Tibial nerve (tissue), 4 donors: ENCODE measurements at regions not wholly inside any gene's neighbourhood (a gene's known extent, or its start where the extent isn't known, plus 50 kb on each side); places are given as distances from the start of the nearest gene placed in this dataset.

Experiments
- DNase-seq, 2 donors: peaks; one replicate each; pipeline ENCODE4 v3.0.0-alpha.2; 2019; ENCODE audit warnings: low spot score in 2 of 2
- H3K27ac ChIP-seq, 4 donors: fragments of 200-600 bp; sonication (generic) in 3 of 4; one replicate each; pipeline ENCODE4 v1.5.1; 2017 to 2019; ENCODE audit warnings: mild to moderate bottlenecking in 1 of 4
- H3K27me3 ChIP-seq, 2 donors: fragments of 200-600 bp; sonication (generic) in 1 of 2; one replicate each; pipeline versions ENCODE4 v1.5.1 to v1.6.0; 2017 to 2019
- H3K36me3 ChIP-seq, 3 donors: fragments of 200-600 bp; sonication (generic); one replicate each; pipeline ENCODE4 v1.5.1; 2018 to 2019
- H3K4me1 ChIP-seq, 4 donors: fragments of 200-600 bp; sonication (generic) in 3 of 4; one replicate each; pipeline ENCODE4 v1.5.1; 2017 to 2019
- H3K4me3 ChIP-seq, 4 donors: fragments of 200-600 bp; sonication (generic) in 3 of 4; one replicate each; pipeline ENCODE4 v1.5.1; 2017 to 2019; ENCODE audit warnings: mild to moderate bottlenecking in 1 of 4, moderate library complexity in 1 of 4
- H3K9me3 ChIP-seq, 4 donors: fragments of 200-600 bp; sonication (generic) in 3 of 4; one replicate each; pipeline ENCODE4 v1.5.1; 2017 to 2019
- EP300 ChIP-seq, 2 donors: sonication (generic); formaldehyde crosslinking; IDR thresholded peaks; one replicate each; pipeline ENCODE4 v1.6.1; 2017; ENCODE audit warnings: antibody characterized with exemption in 2 of 2, mild to moderate bottlenecking in 1 of 2
- POLR2A ChIP-seq, 2 donors: fragments of 450-650 bp; IDR thresholded peaks; one replicate each; pipeline ENCODE4 v1.6.1; 2017; ENCODE audit warnings: antibody characterized with exemption in 2 of 2, mild to moderate bottlenecking in 2 of 2, moderate library complexity in 2 of 2
- WGBS, 2 donors: methylation state at CpG; one replicate each; pipeline ENCODE4 v1.1.5; 2018; 5-methylcytosine and 5-hydroxymethylcytosine counted together
- TF ChIP-seq, protein P1 (sequence below), 5 experiments: fragments of 200-600 bp in 3 of 5; fragments of 450-650 bp in 2 of 5; sonication (generic) in 3 of 5; IDR thresholded peaks; one replicate each; pipeline ENCODE4 v1.5.1; 2016 to 2019; ENCODE audit warnings: antibody characterized with exemption in 5 of 5, mild to moderate bottlenecking in 3 of 5, moderate library complexity in 2 of 5

DNA sequence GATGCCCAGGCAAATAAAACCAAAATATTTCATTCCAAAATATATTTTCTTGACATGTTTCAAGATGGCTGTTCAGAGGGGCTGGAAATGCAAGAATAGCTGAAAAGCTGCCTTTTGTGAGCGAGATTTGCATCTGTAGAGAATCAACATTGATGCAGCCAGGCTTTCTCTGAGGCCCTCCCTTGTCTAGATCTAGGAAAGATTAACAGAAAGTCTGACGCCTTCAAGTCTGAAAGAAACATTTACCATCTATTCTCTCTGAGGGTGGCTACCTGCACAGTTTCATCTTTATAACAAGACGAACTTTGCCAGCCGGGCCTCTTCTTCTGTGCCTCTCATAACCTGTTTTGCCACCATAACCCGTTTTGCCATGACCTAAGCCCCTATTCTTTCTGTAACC lies 170.2 kb downstream of the AKR1D1 start:
- no peaks in the 10 kb centered on the region for H3K27me3 ChIP-seq
- DNase-seq, result no peak
- WGBS, 2 donors, result 72 to 75% methylated on average over 5 of the region's 5 CpGs
- TF ChIP-seq POLR2A (IDR thresholded peaks at IDR 0.05) (no peak), EP300 (IDR thresholded peaks at IDR 0.05) (no peak)
- TF ChIP-seq, protein P1, sequence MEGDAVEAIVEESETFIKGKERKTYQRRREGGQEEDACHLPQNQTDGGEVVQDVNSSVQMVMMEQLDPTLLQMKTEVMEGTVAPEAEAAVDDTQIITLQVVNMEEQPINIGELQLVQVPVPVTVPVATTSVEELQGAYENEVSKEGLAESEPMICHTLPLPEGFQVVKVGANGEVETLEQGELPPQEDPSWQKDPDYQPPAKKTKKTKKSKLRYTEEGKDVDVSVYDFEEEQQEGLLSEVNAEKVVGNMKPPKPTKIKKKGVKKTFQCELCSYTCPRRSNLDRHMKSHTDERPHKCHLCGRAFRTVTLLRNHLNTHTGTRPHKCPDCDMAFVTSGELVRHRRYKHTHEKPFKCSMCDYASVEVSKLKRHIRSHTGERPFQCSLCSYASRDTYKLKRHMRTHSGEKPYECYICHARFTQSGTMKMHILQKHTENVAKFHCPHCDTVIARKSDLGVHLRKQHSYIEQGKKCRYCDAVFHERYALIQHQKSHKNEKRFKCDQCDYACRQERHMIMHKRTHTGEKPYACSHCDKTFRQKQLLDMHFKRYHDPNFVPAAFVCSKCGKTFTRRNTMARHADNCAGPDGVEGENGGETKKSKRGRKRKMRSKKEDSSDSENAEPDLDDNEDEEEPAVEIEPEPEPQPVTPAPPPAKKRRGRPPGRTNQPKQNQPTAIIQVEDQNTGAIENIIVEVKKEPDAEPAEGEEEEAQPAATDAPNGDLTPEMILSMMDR (IDR thresholded peaks at IDR 0.05), result no peak
- peaks cover 0 to 10% (median 0%) of the 10 kb centered on the region in 4 donors for H3K9me3 ChIP-seq
- no peak overlapping the region for H3K4me3 ChIP-seq
- H3K36me3 ChIP-seq, result no peaks in the 10 kb centered on the region
- H3K27ac ChIP-seq, result no peak overlapping the region
- no peaks in the 10 kb centered on the region for H3K4me1 ChIP-seq

GRCh38 chr7:138247081-138247480 lies 170.8 kb downstream of the AKR1D1 start:
- no peak for DNase-seq
- Histone ChIP-seq H3K4me1 (no peaks in the 10 kb centered on the region), H3K36me3 (no peaks in the 10 kb centered on the region), H3K9me3 (peaks cover 0 to 10% (median 0%) of the 10 kb centered on the region in 4 donors), H3K4me3 (no peak overlapping the region), H3K27me3 (no peaks in the 10 kb centered on the region), H3K27ac (no peak overlapping the region)
- TF ChIP-seq POLR2A (IDR thresholded peaks at IDR 0.05) (no peak), EP300 (IDR thresholded peaks at IDR 0.05) (no peak)
- TF ChIP-seq, protein P1 (IDR thresholded peaks at IDR 0.05), result no peak
- 29 to 49% methylated on average over 1 of the region's 1 CpG for WGBS, 2 donors

GRCh38 chr7:138247568-138248333 lies 171.5 kb downstream of the AKR1D1 start:
- Histone ChIP-seq H3K9me3 (peaks cover 0 to 10% (median 0%) of the 10 kb centered on the region in 4 donors), H3K27ac (no peak overlapping the region), H3K4me1 (no peaks in the 10 kb centered on the region), H3K27me3 (no peaks in the 10 kb centered on the region), H3K4me3 (no peak overlapping the region), H3K36me3 (no peaks in the 10 kb centered on the region)
- WGBS, 2 donors, result 41 to 51% methylated on average over 9 of the region's 9 CpGs
- no peak for DNase-seq
- TF ChIP-seq EP300 (IDR thresholded peaks at IDR 0.05) (no peak), POLR2A (IDR thresholded peaks at IDR 0.05) (no peak)
- TF ChIP-seq, protein P1 (IDR thresholded peaks at IDR 0.05), result no peak

GRCh38 chr7:138248609-138249008 lies 172.3 kb downstream of the AKR1D1 start:
- Histone ChIP-seq H3K27me3 (no peaks in the 10 kb centered on the region), H3K36me3 (no peaks in the 10 kb centered on the region), H3K9me3 (peaks cover 0 to 10% (median 0%) of the 10 kb centered on the region in 4 donors), H3K27ac (no peak overlapping the region), H3K4me1 (no peaks in the 10 kb centered on the region), H3K4me3 (no peak overlapping the region)
- TF ChIP-seq EP300 (IDR thresholded peaks at IDR 0.05), result no peak
- TF ChIP-seq, protein P1 (IDR thresholded peaks at IDR 0.05), result no peak
- no peak for TF ChIP-seq POLR2A (IDR thresholded peaks at IDR 0.05)
- no peak for DNase-seq

GRCh38 chr7:138249975-138250374 lies 173.7 kb downstream of the AKR1D1 start:
- no peak overlapping the region for H3K4me3 ChIP-seq
- DNase-seq, result no peak
- 83 to 94% methylated on average over 4 of the region's 4 CpGs for WGBS, 2 donors

More at GRCh38 chr7:138249975-138250374, 173.7 kb downstream of the AKR1D1 start:
- Histone ChIP-seq H3K27ac (no peak overlapping the region), H3K9me3 (peaks cover 0 to 10% (median 0%) of the 10 kb centered on the region in 4 donors), H3K4me1 (no peaks in the 10 kb centered on the region), H3K27me3 (no peaks in the 10 kb centered on the region), H3K36me3 (no peaks in the 10 kb centered on the region)
- no peak for TF ChIP-seq POLR2A (IDR thresholded peaks at IDR 0.05)
- TF ChIP-seq EP300 (IDR thresholded peaks at IDR 0.05), result no peak
